TTC549 (cell line): ENCODE measurements at regions not wholly inside any gene's neighbourhood (a gene's known extent, or its start where the extent isn't known, plus 50 kb on each side); places are given as distances from the start of the nearest gene placed in this dataset.
"Not testable (repeated sequence)": the region's sequence is repeated elsewhere in the genome, so short reads cannot be mapped to it uniquely, and the experiment has no call there.

Experiments
- FAIRE-seq: peaks from 2 replicates; lab custom pipeline; 2012; peaks lifted over from hg19 to GRCh38; lab: Jason Lieb, UNC

- no peak for FAIRE-seq
These were observed 51.7 kb upstream of the COL8A1 start for GRCh38 chr3:99586701-99587100.

GRCh38 chr3:99579965-99580364 lies 58.4 kb upstream of the COL8A1 start:
- FAIRE-seq: no peak

- no peak for FAIRE-seq
These were observed 59.1 kb upstream of the COL8A1 start for GRCh38 chr3:99579246-99579645.

- no peak for FAIRE-seq
These were observed 59.9 kb upstream of the COL8A1 start for GRCh38 chr3:99578339-99578970.

- FAIRE-seq: no peak
These were observed 61.4 kb upstream of the COL8A1 start for GRCh38 chr3:99576904-99577559.

- no peak for FAIRE-seq
These were observed 62.7 kb upstream of the COL8A1 start for GRCh38 chr3:99575683-99576082.

- FAIRE-seq: no peak
These were observed 68.3 kb upstream of the COL8A1 start for GRCh38 chr3:99570061-99570460.

GRCh38 chr3:99568663-99569335 lies 69.6 kb upstream of the COL8A1 start:
- FAIRE-seq: no peak

- FAIRE-seq: no peak
These were observed 73.1 kb upstream of the COL8A1 start for GRCh38 chr3:99565331-99565730.

GRCh38 chr3:99562990-99563607 lies 75.3 kb upstream of the COL8A1 start:
- FAIRE-seq: no peak

GRCh38 chr3:99562138-99562537 lies 76.3 kb upstream of the COL8A1 start:
- no peak for FAIRE-seq

- FAIRE-seq: no peak
These were observed 77.3 kb upstream of the COL8A1 start for GRCh38 chr3:99561056-99561455.

- FAIRE-seq: no peak
These were observed 79.2 kb upstream of the COL8A1 start for GRCh38 chr3:99559196-99559595.

- not testable (repeated sequence) for FAIRE-seq
These were observed 82.5 kb upstream of the COL8A1 start for GRCh38 chr3:99555885-99556284.

- no peak for FAIRE-seq
These were observed 86.9 kb upstream of the COL8A1 start for GRCh38 chr3:99551520-99551919.

- FAIRE-seq: no peak
These were observed 88.3 kb upstream of the COL8A1 start for GRCh38 chr3:99549957-99550603.

GRCh38 chr3:99549220-99549619 lies 89.2 kb upstream of the COL8A1 start:
- FAIRE-seq: no peak

- FAIRE-seq: no peak
These were observed 89.7 kb upstream of the COL8A1 start for GRCh38 chr3:99548674-99549073.

- no peak for FAIRE-seq
These were observed 92.3 kb upstream of the COL8A1 start for GRCh38 chr3:99545941-99546580.

GRCh38 chr3:99544786-99545281 lies 93.6 kb upstream of the COL8A1 start:
- no peak for FAIRE-seq

- no peak for FAIRE-seq
These were observed 94.6 kb upstream of the COL8A1 start for GRCh38 chr3:99543796-99544195.
